HCT116 (cell line): ENCODE measurements at regions not wholly inside any gene's neighbourhood (a gene's known extent, or its start where the extent isn't known, plus 50 kb on each side); places are given as distances from the start of the nearest gene placed in this dataset.

Source experiments
- ATAC-seq: fragments of 200-7000 bp; cut with Tn5 transposase; 2 replicates; pipeline ENCODE4 v1.9.1; 2020; ENCODE audit warnings: mild to moderate bottlenecking, moderate library complexity
- BruUV-seq: library from RNA; stranded (reverse); fragments of 400-500 nt; replicated peaks from 2 replicates; lab custom pipeline; 2021; lab: Mats Ljungman, UMichigan
- CTCF ChIA-PET: fragments of 300-600 bp; sonication (Branson Sonifier 250); formaldehyde crosslinking; loops from one replicate; lab custom pipeline; 2021; ENCODE audit warnings: antibody characterized with exemption; lab: Charles Lee
- POLR2A ChIA-PET: fragments of 300-600, 350-600 bp; sonication (Branson Sonifier 250); formaldehyde crosslinking; loops from one replicate; lab custom pipeline; 2021; ENCODE audit warnings: antibody characterized with exemption; lab: Charles Lee
- RAD21 ChIA-PET, 2 experiments: fragments of 300-600 bp; sonication (Branson Sonifier 250); formaldehyde crosslinking; loops; one replicate each; lab custom pipeline; 2023; ENCODE audit warnings: low total read pairs in 2 of 2; ENCODE audit not compliant: uncharacterized antibody in 2 of 2, unreplicated experiment in 2 of 2, low non-redundant PET in 1 of 2; lab: Charles Lee
- DNase-seq: peaks from one replicate; pipeline ENCODE4 v3.0.0-alpha.2; 2010; ENCODE audit warnings: low read depth, low spot score
- H2AFZ ChIP-seq: fragments of 200-600 bp; shearing (Covaris generic), sonication (generic); 2 replicates; pipeline ENCODE4 v1.6.1; 2017; ENCODE audit warnings: low read depth, mixed run types, mixed read lengths, antibody characterized with exemption, low read length; ENCODE audit not compliant: poor library complexity, severe bottlenecking
- H3K27ac ChIP-seq: 2 replicates; pipeline ENCODE4 v1.5.1; 2012; ENCODE audit warnings: low read depth, low read length
- H3K27me3 ChIP-seq: fragments of 200-600 bp; sonication (generic); 2 replicates; pipeline ENCODE4 v1.6.1; 2016; ENCODE audit warnings: mixed run types, low read length, mixed read lengths; ENCODE audit not compliant: insufficient read depth
- H3K36me3 ChIP-seq, 2 experiments: fragments of 200-500 bp in 1 of 2; fragments of 200-600 bp in 1 of 2; sonication (Bioruptor generic) in 1 of 2; sonication (generic) in 1 of 2; 2 replicates each; pipeline versions ENCODE4 v1.5.1 to v1.6.1; 2014 to 2016; ENCODE audit warnings: low read length in 2 of 2, inconsistent platforms in 1 of 2, mixed read lengths in 1 of 2, mixed run types in 1 of 2; ENCODE audit not compliant: insufficient read depth in 2 of 2, control insufficient read depth in 1 of 2
- H3K4me1 ChIP-seq, 2 experiments: fragments of 200-600 bp in 1 of 2; sonication (generic) in 1 of 2; 2 replicates each; pipeline versions ENCODE4 v1.5.1 to v1.6.1; 2012 to 2017; ENCODE audit warnings: low read length in 2 of 2, inconsistent platforms in 1 of 2, mild to moderate bottlenecking in 1 of 2, mixed read lengths in 1 of 2, mixed run types in 1 of 2, moderate library complexity in 1 of 2; ENCODE audit not compliant: insufficient read depth in 2 of 2, control insufficient read depth in 1 of 2
- H3K4me2 ChIP-seq: fragments of 200-600 bp; sonication (generic); 2 replicates; pipeline ENCODE4 v1.6.1; 2017; ENCODE audit warnings: mixed run types, low read length, mixed read lengths
- H3K4me3 ChIP-seq, 2 experiments: fragments of 200-600 bp in 1 of 2; sonication (generic) in 1 of 2; replicated peaks in 1 of 2; 2 replicates each; pipeline ENCODE4 v1.5.1; 2011 to 2016; ENCODE audit warnings: low read length in 2 of 2, control low read depth in 1 of 2, low read depth in 1 of 2, mild to moderate bottlenecking in 1 of 2, mixed read lengths in 1 of 2, mixed run types in 1 of 2
- H3K79me2 ChIP-seq: fragments of 200-600 bp; sonication (generic); 2 replicates; pipeline ENCODE4 v1.6.1; 2017; ENCODE audit warnings: mild to moderate bottlenecking, mixed run types, low read length, moderate library complexity, mixed read lengths; ENCODE audit not compliant: insufficient read depth
- H3K9ac ChIP-seq: fragments of 200-600 bp; sonication (generic); 2 replicates; pipeline ENCODE4 v1.6.1; 2016; ENCODE audit warnings: low read length, mixed read lengths
- H3K9me2 ChIP-seq: fragments of 200-600 bp; sonication (generic), shearing (Covaris generic); 2 replicates; pipeline ENCODE4 v1.6.1; 2017; ENCODE audit warnings: mixed run types, mild to moderate bottlenecking, moderate library complexity; ENCODE audit not compliant: insufficient read depth
- H3K9me3 ChIP-seq, 2 experiments: fragments of 200-500 bp in 1 of 2; fragments of 200-600 bp in 1 of 2; sonication (Bioruptor generic) in 1 of 2; sonication (generic) in 1 of 2; 2 replicates each; pipeline ENCODE4 v1.6.1; 2014 to 2017; ENCODE audit warnings: low read length in 2 of 2, mixed read lengths in 2 of 2, inconsistent platforms in 1 of 2, low read depth in 1 of 2, mild to moderate bottlenecking in 1 of 2, mixed run types in 1 of 2, moderate library complexity in 1 of 2; ENCODE audit not compliant: control insufficient read depth in 1 of 2, insufficient read depth in 1 of 2
- H4K20me1 ChIP-seq: fragments of 200-600 bp; sonication (generic), shearing (Covaris generic); 2 replicates; pipeline ENCODE4 v1.6.1; 2017; ENCODE audit warnings: mixed run types, mild to moderate bottlenecking, moderate library complexity; ENCODE audit not compliant: insufficient read depth
- CEBPB ChIP-seq: IDR thresholded peaks from 2 replicates; pipeline ENCODE4 v1.6.1; 2012; ENCODE audit warnings: low read depth
- ELF1 ChIP-seq: IDR thresholded peaks from 2 replicates; pipeline ENCODE4 v1.6.1; 2012; ENCODE audit warnings: low read depth, borderline replicate concordance
- JUND ChIP-seq: IDR thresholded peaks from 2 replicates; pipeline ENCODE4 v1.6.1; 2012
- SIN3A ChIP-seq: IDR thresholded peaks from 2 replicates; pipeline ENCODE4 v1.6.1; 2012; ENCODE audit warnings: low read depth
- SRF ChIP-seq: IDR thresholded peaks from 2 replicates; pipeline ENCODE4 v1.6.1; 2012; ENCODE audit warnings: low read depth
- TCF7L2 ChIP-seq: IDR thresholded peaks from 2 replicates; pipeline ENCODE4 v1.7.0; 2011; ENCODE audit warnings: borderline replicate concordance, inconsistent platforms; ENCODE audit not compliant: insufficient read depth, insufficient read length; ENCODE audit errors: extremely low read depth
- ZFX ChIP-seq: fragments of 450-650 bp; IDR thresholded peaks from 2 replicates; pipeline ENCODE4 v1.6.1; 2017
- ZNF274 ChIP-seq: fragments of 200-500 bp; sonication (Bioruptor generic); IDR thresholded peaks from 2 replicates; pipeline ENCODE4 v1.6.1; 2014; ENCODE audit warnings: mild to moderate bottlenecking, low read depth, low read length, inconsistent platforms
- intact Hi-C: fragments of 100-400 bp; cut with micrococcal nuclease; formaldehyde crosslinking; loops from 2 replicates; pipeline ENCODE4 v1.10.0; 2022
- TF ChIP-seq, protein P1 (sequence below): IDR thresholded peaks from 2 replicates; pipeline ENCODE4 v1.6.1; 2012
- TF ChIP-seq, protein P2 (sequence below): IDR thresholded peaks from 2 replicates; pipeline ENCODE4 v1.6.1; 2012; ENCODE audit warnings: low read depth

DNA sequence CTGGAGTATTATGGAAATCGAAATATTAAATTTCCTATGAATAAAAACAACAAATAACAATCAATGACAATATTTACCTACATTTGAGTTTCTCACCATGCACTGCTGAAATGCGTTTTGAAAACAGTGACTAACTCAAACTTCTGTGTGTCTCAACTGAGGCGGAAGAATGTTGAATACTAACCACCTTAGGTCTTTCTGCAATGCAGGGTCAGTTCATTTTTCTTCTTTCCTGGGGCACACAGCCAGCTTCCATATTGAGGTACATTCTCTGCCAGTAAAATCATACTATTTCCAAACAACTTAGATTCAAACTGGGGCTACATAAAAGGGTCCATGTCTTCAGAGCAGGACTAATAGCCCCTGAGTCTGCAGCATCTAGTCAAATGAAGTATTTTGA, 310.1 kb downstream of the UTRN start:
- no peak overlapping the region for H3K9ac ChIP-seq
- peaks cover 0 to under 1% of the 10 kb centered on the region in 2 experiments; a peak in 1 of 4 replicates for H3K9me3 ChIP-seq
- H3K27me3 ChIP-seq = no peaks in the 10 kb centered on the region
- ATAC-seq = no peak
- ChIA-PET RAD21 (no interaction called here), POLR2A (no interaction called here), CTCF (no interaction called here)
- no peak overlapping the region for H3K27ac ChIP-seq
- no peaks in the 10 kb centered on the region for H3K79me2 ChIP-seq
- H3K4me1 ChIP-seq = no peaks in the 10 kb centered on the region
- BruUV-seq = no TSS peak
- no peaks in the 10 kb centered on the region for H3K36me3 ChIP-seq
- no peak for DNase-seq
- intact Hi-C loops = no loop called here
- H3K9me2 ChIP-seq = no peaks in the 10 kb centered on the region
- H3K4me2 ChIP-seq = no peak overlapping the region
- no peaks in the 10 kb centered on the region for H4K20me1 ChIP-seq
- H2AFZ ChIP-seq = no peak overlapping the region
- TF ChIP-seq TCF7L2 = no peak
- TF ChIP-seq SIN3A = no peak
- no peak for TF ChIP-seq ELF1
- no peak for TF ChIP-seq SRF
- TF ChIP-seq, protein P1, sequence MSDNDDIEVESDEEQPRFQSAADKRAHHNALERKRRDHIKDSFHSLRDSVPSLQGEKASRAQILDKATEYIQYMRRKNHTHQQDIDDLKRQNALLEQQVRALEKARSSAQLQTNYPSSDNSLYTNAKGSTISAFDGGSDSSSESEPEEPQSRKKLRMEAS = no peak
- no peak for TF ChIP-seq JUND
- TF ChIP-seq ZFX = no peak
- TF ChIP-seq, protein P2, sequence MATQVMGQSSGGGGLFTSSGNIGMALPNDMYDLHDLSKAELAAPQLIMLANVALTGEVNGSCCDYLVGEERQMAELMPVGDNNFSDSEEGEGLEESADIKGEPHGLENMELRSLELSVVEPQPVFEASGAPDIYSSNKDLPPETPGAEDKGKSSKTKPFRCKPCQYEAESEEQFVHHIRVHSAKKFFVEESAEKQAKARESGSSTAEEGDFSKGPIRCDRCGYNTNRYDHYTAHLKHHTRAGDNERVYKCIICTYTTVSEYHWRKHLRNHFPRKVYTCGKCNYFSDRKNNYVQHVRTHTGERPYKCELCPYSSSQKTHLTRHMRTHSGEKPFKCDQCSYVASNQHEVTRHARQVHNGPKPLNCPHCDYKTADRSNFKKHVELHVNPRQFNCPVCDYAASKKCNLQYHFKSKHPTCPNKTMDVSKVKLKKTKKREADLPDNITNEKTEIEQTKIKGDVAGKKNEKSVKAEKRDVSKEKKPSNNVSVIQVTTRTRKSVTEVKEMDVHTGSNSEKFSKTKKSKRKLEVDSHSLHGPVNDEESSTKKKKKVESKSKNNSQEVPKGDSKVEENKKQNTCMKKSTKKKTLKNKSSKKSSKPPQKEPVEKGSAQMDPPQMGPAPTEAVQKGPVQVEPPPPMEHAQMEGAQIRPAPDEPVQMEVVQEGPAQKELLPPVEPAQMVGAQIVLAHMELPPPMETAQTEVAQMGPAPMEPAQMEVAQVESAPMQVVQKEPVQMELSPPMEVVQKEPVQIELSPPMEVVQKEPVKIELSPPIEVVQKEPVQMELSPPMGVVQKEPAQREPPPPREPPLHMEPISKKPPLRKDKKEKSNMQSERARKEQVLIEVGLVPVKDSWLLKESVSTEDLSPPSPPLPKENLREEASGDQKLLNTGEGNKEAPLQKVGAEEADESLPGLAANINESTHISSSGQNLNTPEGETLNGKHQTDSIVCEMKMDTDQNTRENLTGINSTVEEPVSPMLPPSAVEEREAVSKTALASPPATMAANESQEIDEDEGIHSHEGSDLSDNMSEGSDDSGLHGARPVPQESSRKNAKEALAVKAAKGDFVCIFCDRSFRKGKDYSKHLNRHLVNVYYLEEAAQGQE = no peak
- no peak for TF ChIP-seq CEBPB
- TF ChIP-seq ZNF274 = no peak
- H3K4me3 ChIP-seq = no peak overlapping the region
